GM13977 (cell line): ENCODE measurements at regions not wholly inside any gene's neighbourhood (a gene's known extent, or its start where the extent isn't known, plus 50 kb on each side); places are given as distances from the start of the nearest gene placed in this dataset.
A peak's percentile ranks its signal among the peaks of the same experiment; 100 is the strongest.

ENCODE experiments used
- DNase-seq: peaks from one replicate; pipeline ENCODE4 v3.0.0; 2012; ENCODE audit warnings: low spot score
- CTCF ChIP-seq: IDR thresholded peaks from 2 replicates; pipeline ENCODE4 v1.5.1; 2012; ENCODE audit warnings: mild to moderate bottlenecking, control low read depth; ENCODE audit not compliant: insufficient read depth; ENCODE audit errors: extremely low read depth, missing control alignments
- in situ Hi-C: fragments of 300-500 bp; cut with MboI; formaldehyde crosslinking; loops from one replicate; pipeline ENCODE4 v1.12.0; 2022; ENCODE audit warnings: low sequenced_read_pairs, low pct_unique_long_range_greater_than_20kb, mixed read lengths, inconsistent platforms; ENCODE audit not compliant: unreplicated experiment

- in situ Hi-C loops: no loop called here
Observed at GRCh38 chr13:70662231-70662940, 554.1 kb upstream of the KLHL1 start.

GRCh38 chr13:70644052-70644451 lies 535.8 kb upstream of the KLHL1 start:
- in situ Hi-C loops: no loop called here
- TF ChIP-seq CTCF: no peak
- no peak for DNase-seq

More at GRCh38 chr13:70662231-70662940, 554.1 kb upstream of the KLHL1 start:
- DNase-seq: no peak
- no peak for TF ChIP-seq CTCF

GRCh38 chr13:70634893-70635292 lies 526.6 kb upstream of the KLHL1 start:
- TF ChIP-seq CTCF: no peak
- in situ Hi-C loops: no loop called here
- no peak for DNase-seq

GRCh38 chr13:70630247-70630646 lies 522.0 kb upstream of the KLHL1 start:
- DNase-seq: no peak
- TF ChIP-seq CTCF: no peak
- in situ Hi-C loops: no loop called here

GRCh38 chr13:70623239-70623638 lies 515.0 kb upstream of the KLHL1 start:
- in situ Hi-C loops: no loop called here
- DNase-seq: no peak

GRCh38 chr13:70622796-70623195 lies 514.5 kb upstream of the KLHL1 start:
- in situ Hi-C loops: no loop called here
- no peak for DNase-seq

More at GRCh38 chr13:70623239-70623638, 515.0 kb upstream of the KLHL1 start:
- peak; percentile 41 for TF ChIP-seq CTCF

More at GRCh38 chr13:70622796-70623195, 514.5 kb upstream of the KLHL1 start:
- TF ChIP-seq CTCF: no peak
